MM.1S (cell line): ENCODE measurements at regions not wholly inside any gene's neighbourhood (a gene's known extent, or its start where the extent isn't known, plus 50 kb on each side); places are given as distances from the start of the nearest gene placed in this dataset.

Source experiments
- DNase-seq: peaks from one replicate; pipeline ENCODE4 v3.0.0-alpha.2; 2015
- H2AFZ ChIP-seq: fragments of 300-600 bp; sonication (generic); 2 replicates; pipeline ENCODE4 v1.6.0; 2016; ENCODE audit warnings: antibody characterized with exemption, low read length
- H3F3A ChIP-seq: fragments of 300-600 bp; sonication (generic); 2 replicates; pipeline ENCODE4 v1.6.1; 2016; ENCODE audit warnings: mild to moderate bottlenecking, antibody characterized with exemption, low read length, moderate library complexity, mixed read lengths; ENCODE audit not compliant: insufficient read depth
- H3K27ac ChIP-seq: fragments of 300-600 bp; sonication (generic); 2 replicates; pipeline ENCODE4 v1.5.1; 2016; ENCODE audit warnings: mild to moderate bottlenecking, low read length
- H3K27me3 ChIP-seq: fragments of 300-600 bp; sonication (generic); replicated peaks from 2 replicates; pipeline ENCODE4 v1.6.0; 2016; ENCODE audit warnings: low read length; ENCODE audit not compliant: insufficient read depth
- H3K36me3 ChIP-seq: fragments of 300-600 bp; sonication (generic); replicated peaks from 2 replicates; pipeline ENCODE4 v1.6.1; 2016; ENCODE audit warnings: mild to moderate bottlenecking, low read length, mixed read lengths; ENCODE audit not compliant: insufficient read depth
- H3K4me1 ChIP-seq: fragments of 300-600 bp; sonication (generic); 2 replicates; pipeline ENCODE4 v1.6.1; 2016; ENCODE audit warnings: low read length, mixed read lengths
- H3K4me2 ChIP-seq: fragments of 300-600 bp; sonication (generic); 2 replicates; pipeline ENCODE4 v1.6.0; 2016; ENCODE audit warnings: low read depth, low read length
- H3K4me3 ChIP-seq: fragments of 300-600 bp; sonication (generic); 2 replicates; pipeline ENCODE4 v1.5.1; 2016; ENCODE audit warnings: low read length, mixed read lengths
- H3K79me2 ChIP-seq: fragments of 300-600 bp; sonication (generic); 2 replicates; pipeline ENCODE4 v1.6.1; 2016; ENCODE audit warnings: mixed run types, low read length, mixed read lengths
- H3K9ac ChIP-seq: fragments of 300-600 bp; sonication (generic); 2 replicates; pipeline ENCODE4 v1.6.1; 2016; ENCODE audit warnings: low read length, mixed read lengths
- H3K9me2 ChIP-seq: fragments of 300-600 bp; sonication (generic); replicated peaks from 2 replicates; pipeline ENCODE4 v1.6.1; 2016; ENCODE audit warnings: mild to moderate bottlenecking, low read length, mixed read lengths; ENCODE audit not compliant: insufficient read depth
- H3K9me3 ChIP-seq: fragments of 300-600 bp; sonication (generic); replicated peaks from 2 replicates; pipeline ENCODE4 v1.6.1; 2016; ENCODE audit warnings: mild to moderate bottlenecking, low read length, mixed read lengths; ENCODE audit not compliant: insufficient read depth
- H4K20me1 ChIP-seq: fragments of 300-600 bp; sonication (generic); 2 replicates; pipeline ENCODE4 v1.6.1; 2016; ENCODE audit warnings: mild to moderate bottlenecking, low read length, moderate library complexity, mixed read lengths; ENCODE audit not compliant: insufficient read depth
- EZH2 ChIP-seq: fragments of 300-600 bp; sonication (generic); optimal IDR thresholded peaks from 2 replicates; pipeline ENCODE3; 2017; ENCODE audit warnings: low read depth, mild to moderate bottlenecking, antibody characterized with exemption, low read length, mixed read lengths
- EZH2phosphoT487 ChIP-seq: fragments of 300-600 bp; sonication (generic); IDR thresholded peaks from 2 replicates; pipeline ENCODE4 v1.6.1; 2018; ENCODE audit warnings: antibody characterized with exemption, low read length
- TF ChIP-seq, protein P1 (sequence below): fragments of 300-600 bp; sonication (generic); IDR thresholded peaks from 2 replicates; pipeline ENCODE4 v1.5.1; 2016; ENCODE audit warnings: antibody characterized with exemption, low read length, mixed read lengths

DNA sequence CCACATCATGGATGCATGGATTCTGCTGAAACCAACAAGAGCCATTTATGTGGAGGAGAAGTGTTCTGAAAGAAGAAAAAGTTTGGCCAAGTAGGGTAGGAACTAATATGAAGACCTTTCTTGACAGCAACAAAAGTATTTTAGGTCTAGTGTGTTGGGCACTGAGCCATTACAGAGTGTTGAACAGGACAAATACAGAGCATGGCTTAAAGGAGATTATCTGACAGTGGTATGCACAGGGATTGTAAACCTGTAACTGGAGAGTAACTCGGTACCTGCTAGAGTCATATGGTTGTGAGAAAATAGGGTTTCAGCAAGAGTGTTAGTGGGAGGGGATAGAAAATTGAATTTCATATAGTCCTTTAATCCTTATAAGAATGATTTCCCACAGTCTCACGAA is 513.2 kb upstream of the WWC1 start:
- no peaks in the 10 kb centered on the region for H4K20me1 ChIP-seq
- no peak overlapping the region for H3K4me2 ChIP-seq
- H3K9me2 ChIP-seq = no peaks in the 10 kb centered on the region
- no peaks in the 10 kb centered on the region for H3K9me3 ChIP-seq
- no peaks in the 10 kb centered on the region for H3K79me2 ChIP-seq
- no peak for DNase-seq
- no peaks in the 10 kb centered on the region for H3K27me3 ChIP-seq
- no peak overlapping the region for H3K4me3 ChIP-seq
- no peak for TF ChIP-seq EZH2phosphoT487
- TF ChIP-seq, protein P1, sequence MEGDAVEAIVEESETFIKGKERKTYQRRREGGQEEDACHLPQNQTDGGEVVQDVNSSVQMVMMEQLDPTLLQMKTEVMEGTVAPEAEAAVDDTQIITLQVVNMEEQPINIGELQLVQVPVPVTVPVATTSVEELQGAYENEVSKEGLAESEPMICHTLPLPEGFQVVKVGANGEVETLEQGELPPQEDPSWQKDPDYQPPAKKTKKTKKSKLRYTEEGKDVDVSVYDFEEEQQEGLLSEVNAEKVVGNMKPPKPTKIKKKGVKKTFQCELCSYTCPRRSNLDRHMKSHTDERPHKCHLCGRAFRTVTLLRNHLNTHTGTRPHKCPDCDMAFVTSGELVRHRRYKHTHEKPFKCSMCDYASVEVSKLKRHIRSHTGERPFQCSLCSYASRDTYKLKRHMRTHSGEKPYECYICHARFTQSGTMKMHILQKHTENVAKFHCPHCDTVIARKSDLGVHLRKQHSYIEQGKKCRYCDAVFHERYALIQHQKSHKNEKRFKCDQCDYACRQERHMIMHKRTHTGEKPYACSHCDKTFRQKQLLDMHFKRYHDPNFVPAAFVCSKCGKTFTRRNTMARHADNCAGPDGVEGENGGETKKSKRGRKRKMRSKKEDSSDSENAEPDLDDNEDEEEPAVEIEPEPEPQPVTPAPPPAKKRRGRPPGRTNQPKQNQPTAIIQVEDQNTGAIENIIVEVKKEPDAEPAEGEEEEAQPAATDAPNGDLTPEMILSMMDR = no peak
- no peak for TF ChIP-seq EZH2
- H2AFZ ChIP-seq = no peak overlapping the region
- no peak overlapping the region for H3K27ac ChIP-seq
- no peaks in the 10 kb centered on the region for H3K4me1 ChIP-seq
- no peaks in the 10 kb centered on the region for H3K36me3 ChIP-seq
- no peaks in the 10 kb centered on the region for H3F3A ChIP-seq
- H3K9ac ChIP-seq = no peak overlapping the region

DNA sequence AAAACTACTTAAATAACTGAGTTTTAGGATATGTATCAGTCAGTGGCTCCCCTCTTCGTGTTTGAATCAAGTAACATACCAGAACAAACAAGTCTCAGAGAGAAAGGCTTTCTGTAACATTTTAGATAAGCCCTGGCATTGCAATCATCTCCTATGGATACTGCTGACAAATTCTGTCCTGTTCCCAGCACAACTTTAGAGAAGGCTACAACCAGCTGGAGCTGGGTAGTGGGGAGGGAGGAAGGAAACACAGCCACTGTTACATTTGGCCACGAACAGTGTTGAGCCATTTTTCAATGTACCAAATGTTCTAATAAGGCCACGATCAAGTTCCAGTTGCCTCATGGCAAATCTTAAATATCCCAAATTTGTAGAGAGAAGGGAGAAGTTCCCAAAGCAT is 511.8 kb upstream of the WWC1 start:
- no peaks in the 10 kb centered on the region for H3K27me3 ChIP-seq
- H3K9me3 ChIP-seq = no peaks in the 10 kb centered on the region
- H3K27ac ChIP-seq = no peak overlapping the region
- no peak overlapping the region for H2AFZ ChIP-seq
- no peak overlapping the region for H3K9ac ChIP-seq
- TF ChIP-seq, protein P1 = no peak
- TF ChIP-seq EZH2phosphoT487 (no peak), EZH2 (no peak)
- no peak overlapping the region for H3K4me2 ChIP-seq
- no peaks in the 10 kb centered on the region for H3K79me2 ChIP-seq
- H3F3A ChIP-seq = no peaks in the 10 kb centered on the region
- H4K20me1 ChIP-seq = no peaks in the 10 kb centered on the region
- H3K9me2 ChIP-seq = no peaks in the 10 kb centered on the region
- no peak overlapping the region for H3K4me3 ChIP-seq
- no peaks in the 10 kb centered on the region for H3K36me3 ChIP-seq
- DNase-seq = no peak
- no peaks in the 10 kb centered on the region for H3K4me1 ChIP-seq

DNA sequence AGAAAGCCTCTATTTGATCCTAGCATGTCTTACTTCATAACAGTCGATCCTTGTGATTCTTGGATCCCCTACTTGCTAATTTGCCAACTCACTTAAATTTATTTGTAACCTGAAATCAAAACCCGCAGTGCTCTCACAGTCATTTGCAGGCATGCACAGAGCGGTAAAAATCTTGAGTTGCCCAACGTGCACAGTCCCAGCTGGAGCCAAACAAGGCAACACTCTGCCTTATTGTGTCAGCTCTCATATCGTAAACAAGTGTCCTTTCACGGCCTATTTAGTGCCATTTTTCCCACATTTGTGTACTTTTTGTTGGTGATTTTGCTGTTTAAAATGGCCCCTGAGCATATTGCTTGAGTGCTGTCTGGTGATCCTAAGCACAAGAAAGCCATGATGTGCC is 511.3 kb upstream of the WWC1 start:
- H2AFZ ChIP-seq = no peak overlapping the region
- no peaks in the 10 kb centered on the region for H3F3A ChIP-seq
- no peaks in the 10 kb centered on the region for H3K27me3 ChIP-seq
- H3K36me3 ChIP-seq = no peaks in the 10 kb centered on the region
- H4K20me1 ChIP-seq = no peaks in the 10 kb centered on the region
- no peaks in the 10 kb centered on the region for H3K4me1 ChIP-seq
- H3K9me2 ChIP-seq = no peaks in the 10 kb centered on the region
- TF ChIP-seq, protein P1 = no peak
- TF ChIP-seq EZH2phosphoT487 (no peak), EZH2 (no peak)
- no peaks in the 10 kb centered on the region for H3K79me2 ChIP-seq
- H3K27ac ChIP-seq = no peak overlapping the region
- no peak overlapping the region for H3K9ac ChIP-seq
- no peak for DNase-seq
- H3K4me3 ChIP-seq = no peak overlapping the region
- no peaks in the 10 kb centered on the region for H3K9me3 ChIP-seq
- no peak overlapping the region for H3K4me2 ChIP-seq
